H9 (cell line): ENCODE measurements at regions not wholly inside any gene's neighbourhood (a gene's known extent, or its start where the extent isn't known, plus 50 kb on each side); places are given as distances from the start of the nearest gene placed in this dataset.

Experiments used
- DNase-seq: peaks from one replicate; pipeline ENCODE4 v3.0.0-alpha.2; 2017
- H2AFZ ChIP-seq: one replicate; pipeline ENCODE4 v1.6.1; 2013; ENCODE audit warnings: mild to moderate bottlenecking, low read length, control low read depth, moderate library complexity
- H2AK5ac ChIP-seq: 2 replicates; pipeline ENCODE4 v1.6.1; 2013; ENCODE audit warnings: low read length, control low read depth, mixed read lengths; ENCODE audit not compliant: insufficient read length
- H2BK120ac ChIP-seq: one replicate; pipeline ENCODE4 v1.6.1; 2013; ENCODE audit warnings: low read depth, mild to moderate bottlenecking, low read length, control low read depth, inconsistent platforms; ENCODE audit not compliant: poor library complexity, severe bottlenecking
- H2BK12ac ChIP-seq: 2 replicates; pipeline ENCODE4 v1.6.1; 2013; ENCODE audit warnings: low read length, control low read depth, mixed read lengths, low read depth; ENCODE audit not compliant: insufficient read length
- H2BK15ac ChIP-seq: 2 replicates; pipeline ENCODE4 v1.6.1; 2013; ENCODE audit warnings: low read depth, low read length, control low read depth
- H2BK20ac ChIP-seq: one replicate; pipeline ENCODE4 v1.6.1; 2013; ENCODE audit warnings: low read depth, mild to moderate bottlenecking, low read length, control low read depth, inconsistent platforms; ENCODE audit not compliant: poor library complexity, severe bottlenecking
- H2BK5ac ChIP-seq: 2 replicates; pipeline ENCODE4 v1.6.1; 2013; ENCODE audit warnings: low read length, control low read depth, mixed read lengths; ENCODE audit not compliant: insufficient read length
- H3K14ac ChIP-seq: 2 replicates; pipeline ENCODE4 v1.6.1; 2013; ENCODE audit warnings: low read length, control low read depth; ENCODE audit not compliant: insufficient read depth
- H3K18ac ChIP-seq: 2 replicates; pipeline ENCODE4 v1.6.1; 2013; ENCODE audit warnings: low read depth, mild to moderate bottlenecking, mixed read lengths, low read length, control low read depth; ENCODE audit not compliant: insufficient read length
- H3K23ac ChIP-seq: 2 replicates; pipeline ENCODE4 v1.6.1; 2013; ENCODE audit warnings: low read length, control low read depth, mixed read lengths, low read depth; ENCODE audit not compliant: insufficient read length
- H3K23me2 ChIP-seq: 2 replicates; pipeline ENCODE4 v1.6.1; 2013; ENCODE audit warnings: low read depth, mild to moderate bottlenecking, mixed read lengths, low read length, control low read depth; ENCODE audit not compliant: insufficient read length, poor library complexity, severe bottlenecking
- H3K27ac ChIP-seq: 2 replicates; pipeline ENCODE4 v1.5.1; 2013; ENCODE audit warnings: low read length, control low read depth, mixed read lengths, low read depth; ENCODE audit not compliant: insufficient read length
- H3K27me3 ChIP-seq: 2 replicates; pipeline ENCODE4 v1.6.1; 2013; ENCODE audit warnings: low read length, control low read depth, inconsistent platforms; ENCODE audit not compliant: insufficient read depth
- H3K4ac ChIP-seq: 2 replicates; pipeline ENCODE4 v1.6.1; 2013; ENCODE audit warnings: low read depth, mild to moderate bottlenecking, control low read depth, inconsistent platforms, low read length, moderate library complexity
- H3K4me1 ChIP-seq: 2 replicates; pipeline ENCODE4 v1.6.1; 2013; ENCODE audit warnings: low read length, control low read depth, inconsistent platforms; ENCODE audit not compliant: insufficient read depth
- H3K4me2 ChIP-seq: 2 replicates; pipeline ENCODE4 v1.6.1; 2013; ENCODE audit warnings: low read length, control low read depth, mixed read lengths; ENCODE audit not compliant: insufficient read length, insufficient read depth
- H3K56ac ChIP-seq: 2 replicates; pipeline ENCODE4 v1.6.1; 2013; ENCODE audit warnings: low read depth, mild to moderate bottlenecking, mixed read lengths, low read length, control low read depth; ENCODE audit not compliant: insufficient read length
- H3K79me1 ChIP-seq: 2 replicates; pipeline ENCODE4 v1.6.1; 2013; ENCODE audit warnings: low read depth, mild to moderate bottlenecking, moderate library complexity, low read length, control low read depth, inconsistent platforms; ENCODE audit not compliant: insufficient read depth, poor library complexity, severe bottlenecking
- H3K79me2 ChIP-seq: 2 replicates; pipeline ENCODE4 v1.6.1; 2013; ENCODE audit warnings: low read length, control low read depth, inconsistent platforms; ENCODE audit not compliant: insufficient read depth
- H3K9ac ChIP-seq: 2 replicates; pipeline ENCODE4 v1.6.1; 2013; ENCODE audit warnings: low read length, control low read depth, mixed read lengths; ENCODE audit not compliant: insufficient read length; ENCODE audit errors: extremely low read depth
- H3K9me3 ChIP-seq: one replicate; pipeline ENCODE4 v1.6.1; 2013; ENCODE audit warnings: low read depth, low read length, inconsistent platforms; ENCODE audit not compliant: control insufficient read depth
- H3T11ph ChIP-seq: one replicate; pipeline ENCODE4 v1.6.1; 2013; ENCODE audit warnings: mild to moderate bottlenecking, low read length, control low read depth, inconsistent platforms
- H4K20me1 ChIP-seq: one replicate; pipeline ENCODE4 v1.6.1; 2013; ENCODE audit not compliant: control insufficient read depth, insufficient read length, insufficient read depth
- H4K5ac ChIP-seq: 2 replicates; pipeline ENCODE4 v1.6.1; 2013; ENCODE audit warnings: low read depth, mild to moderate bottlenecking, mixed read lengths, low read length, control low read depth; ENCODE audit not compliant: insufficient read length
- H4K8ac ChIP-seq: replicated peaks from 2 replicates; pipeline ENCODE4 v1.6.1; 2013; ENCODE audit warnings: low read length, control low read depth, mixed read lengths, low read depth; ENCODE audit not compliant: insufficient read length
- H4K91ac ChIP-seq: 2 replicates; pipeline ENCODE4 v1.6.1; 2013; ENCODE audit warnings: low read depth, mild to moderate bottlenecking, moderate library complexity, mixed read lengths, low read length, control low read depth; ENCODE audit not compliant: insufficient read length
- H3K27ac Mint-ChIP-seq, 3 experiments: 2 replicates in 2 of 3; 3 replicates in 1 of 3; pipeline ENCODE4 v1.8.0; 2020 to 2021; ENCODE audit warnings: mixed read lengths in 3 of 3, mild to moderate bottlenecking in 1 of 3, moderate library complexity in 1 of 3
- H3K27me3 Mint-ChIP-seq: 2 replicates; pipeline ENCODE4 v1.8.0; 2021; ENCODE audit warnings: low read depth, mild to moderate bottlenecking, moderate library complexity, mixed read lengths
- H3K36me3 Mint-ChIP-seq, 3 experiments: 2 replicates in 2 of 3; 3 replicates in 1 of 3; pipeline ENCODE4 v1.8.0; 2020 to 2021; ENCODE audit warnings: low read depth in 3 of 3, mixed read lengths in 3 of 3; ENCODE audit not compliant: insufficient read depth in 1 of 3
- H3K4me1 Mint-ChIP-seq, 2 experiments: 2 replicates each; pipeline ENCODE4 v1.8.0; 2020; ENCODE audit warnings: mixed read lengths in 2 of 2
- H3K4me3 Mint-ChIP-seq, 2 experiments: 2 replicates in 1 of 2; 3 replicates in 1 of 2; pipeline ENCODE4 v1.8.0; 2020 to 2021; ENCODE audit warnings: mild to moderate bottlenecking in 2 of 2, mixed read lengths in 2 of 2, moderate library complexity in 1 of 2
- H3K9me3 Mint-ChIP-seq, 2 experiments: 2 replicates in 1 of 2; 3 replicates in 1 of 2; pipeline ENCODE4 v1.8.0; 2020; ENCODE audit warnings: mild to moderate bottlenecking in 2 of 2, mixed read lengths in 2 of 2, moderate library complexity in 1 of 2
- TF ChIP-seq, protein P1 (sequence below): fragments of 200-600 bp; sonication (generic); conservative IDR thresholded peaks from 3 replicates; pipeline ENCODE4 v1.8.0; 2021; ENCODE audit warnings: antibody characterized with exemption, mild to moderate bottlenecking

DNA sequence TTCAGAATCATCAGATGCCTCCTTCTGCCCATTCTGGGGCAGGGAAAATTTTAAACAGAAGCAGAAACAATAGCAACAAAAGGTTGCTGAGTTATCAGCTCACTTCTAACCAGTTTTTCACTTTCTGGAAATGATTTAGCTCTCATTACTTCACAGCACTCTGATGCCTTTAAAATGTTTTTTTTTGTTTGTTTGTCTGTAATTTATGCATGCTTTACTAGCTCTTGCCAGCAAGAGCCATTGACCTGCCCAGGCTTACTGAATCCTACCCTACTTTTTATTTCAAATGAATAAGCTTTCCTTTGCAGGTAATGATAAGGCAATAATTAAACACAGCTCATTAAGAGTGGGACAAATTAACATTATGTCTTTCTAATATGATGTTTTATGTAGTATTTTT lies 466.1 kb upstream of the NOVA1 start:
- no peaks in the 10 kb centered on the region for H3K9me3 ChIP-seq
- no peak overlapping the region for H3K4me2 ChIP-seq
- Mint-ChIP-seq H3K27ac (no peak overlapping the region), H3K4me3 (no peak overlapping the region), H3K27me3 (no peaks in the 10 kb centered on the region; the same call in none of the 2 replicates), H3K36me3 (no peaks in the 10 kb centered on the region), H3K4me1 (0 out of 4 replicates have a peak, but pooled peaks cover 0 to 2% of the 10 kb centered on the region in 2 experiments), H3K9me3 (no peaks in the 10 kb centered on the region)
- no peak overlapping the region for H2BK15ac ChIP-seq
- no peak overlapping the region for H2AK5ac ChIP-seq
- H3K23ac ChIP-seq: no peak overlapping the region
- H2BK12ac ChIP-seq: no peak overlapping the region
- no peak overlapping the region for H3K9ac ChIP-seq
- no peaks in the 10 kb centered on the region for H3K79me1 ChIP-seq
- no peak for DNase-seq
- H4K20me1 ChIP-seq: no peaks in the 10 kb centered on the region
- no peak overlapping the region for H3K56ac ChIP-seq
- no peak overlapping the region for H4K5ac ChIP-seq
- no peak overlapping the region for H2BK20ac ChIP-seq
- no peak overlapping the region for H3K14ac ChIP-seq
- H3K4ac ChIP-seq: no peak overlapping the region
- H3K18ac ChIP-seq: no peak overlapping the region
- no peak overlapping the region for H2BK5ac ChIP-seq
- no peak overlapping the region for H2BK120ac ChIP-seq
- no peaks in the 10 kb centered on the region for H3K79me2 ChIP-seq
- H3T11ph ChIP-seq: no peak overlapping the region
- H3K4me1 ChIP-seq: no peaks in the 10 kb centered on the region
- H3K27me3 ChIP-seq: no peaks in the 10 kb centered on the region
- H4K91ac ChIP-seq: no peak overlapping the region
- H2AFZ ChIP-seq: no peak overlapping the region
- TF ChIP-seq, protein P1, sequence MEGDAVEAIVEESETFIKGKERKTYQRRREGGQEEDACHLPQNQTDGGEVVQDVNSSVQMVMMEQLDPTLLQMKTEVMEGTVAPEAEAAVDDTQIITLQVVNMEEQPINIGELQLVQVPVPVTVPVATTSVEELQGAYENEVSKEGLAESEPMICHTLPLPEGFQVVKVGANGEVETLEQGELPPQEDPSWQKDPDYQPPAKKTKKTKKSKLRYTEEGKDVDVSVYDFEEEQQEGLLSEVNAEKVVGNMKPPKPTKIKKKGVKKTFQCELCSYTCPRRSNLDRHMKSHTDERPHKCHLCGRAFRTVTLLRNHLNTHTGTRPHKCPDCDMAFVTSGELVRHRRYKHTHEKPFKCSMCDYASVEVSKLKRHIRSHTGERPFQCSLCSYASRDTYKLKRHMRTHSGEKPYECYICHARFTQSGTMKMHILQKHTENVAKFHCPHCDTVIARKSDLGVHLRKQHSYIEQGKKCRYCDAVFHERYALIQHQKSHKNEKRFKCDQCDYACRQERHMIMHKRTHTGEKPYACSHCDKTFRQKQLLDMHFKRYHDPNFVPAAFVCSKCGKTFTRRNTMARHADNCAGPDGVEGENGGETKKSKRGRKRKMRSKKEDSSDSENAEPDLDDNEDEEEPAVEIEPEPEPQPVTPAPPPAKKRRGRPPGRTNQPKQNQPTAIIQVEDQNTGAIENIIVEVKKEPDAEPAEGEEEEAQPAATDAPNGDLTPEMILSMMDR: no peak
- H3K23me2 ChIP-seq: no peaks in the 10 kb centered on the region
- no peak overlapping the region for H4K8ac ChIP-seq
- H3K27ac ChIP-seq: no peak overlapping the region
